ENCODE measurements at regions not wholly inside any gene's neighbourhood (a gene's known extent, or its start where the extent isn't known, plus 50 kb on each side); places are given as distances from the start of the nearest gene placed in this dataset.

- TF ChIP-seq CTCF (conservative IDR thresholded peaks at IDR 0.05; ENCODE audit: control insufficient read depth, insufficient read depth, low read depth, low read length): no peak
- H3K4me3 ChIP-seq (ENCODE audit: control insufficient read depth, low read depth, low read length): no peak overlapping the region
- no peak for DNase-seq (ENCODE audit: low read depth)
Observed at GRCh38 chr6:134708079-134708478, 241.8 kb downstream of the ALDH8A1 start.

GRCh38 chr6:134707342-134708031, 242.4 kb downstream of the ALDH8A1 start:
- no peak overlapping the region for H3K4me3 ChIP-seq (ENCODE audit: control insufficient read depth, low read depth, low read length)
- peak; percentile 41 for DNase-seq (ENCODE audit: low read depth)
- no peak for TF ChIP-seq CTCF (conservative IDR thresholded peaks at IDR 0.05; ENCODE audit: control insufficient read depth, insufficient read depth, low read depth, low read length)

GRCh38 chr6:134706806-134707205, 243.1 kb downstream of the ALDH8A1 start:
- no peak for TF ChIP-seq CTCF (conservative IDR thresholded peaks at IDR 0.05; ENCODE audit: control insufficient read depth, insufficient read depth, low read depth, low read length)
- H3K4me3 ChIP-seq (ENCODE audit: control insufficient read depth, low read depth, low read length): no peak overlapping the region
- no peak for DNase-seq (ENCODE audit: low read depth)

- H3K4me3 ChIP-seq (ENCODE audit: control insufficient read depth, low read depth, low read length): no peak overlapping the region
- no peak for TF ChIP-seq CTCF (conservative IDR thresholded peaks at IDR 0.05; ENCODE audit: control insufficient read depth, insufficient read depth, low read depth, low read length)
- no peak for DNase-seq (ENCODE audit: low read depth)
Observed at GRCh38 chr6:134706153-134706552, 243.7 kb downstream of the ALDH8A1 start.

GRCh38 chr6:134703206-134703605, 246.7 kb downstream of the ALDH8A1 start:
- no peak for DNase-seq (ENCODE audit: low read depth)
- TF ChIP-seq CTCF (conservative IDR thresholded peaks at IDR 0.05; ENCODE audit: control insufficient read depth, insufficient read depth, low read depth, low read length): no peak

GRCh38 chr6:134702279-134702678, 247.6 kb downstream of the ALDH8A1 start:
- no peak for DNase-seq (ENCODE audit: low read depth)
- H3K4me3 ChIP-seq (ENCODE audit: control insufficient read depth, low read depth, low read length): no peak overlapping the region
- no peak for TF ChIP-seq CTCF (conservative IDR thresholded peaks at IDR 0.05; ENCODE audit: control insufficient read depth, insufficient read depth, low read depth, low read length)

More at GRCh38 chr6:134703206-134703605, 246.7 kb downstream of the ALDH8A1 start:
- H3K4me3 ChIP-seq (ENCODE audit: control insufficient read depth, low read depth, low read length): no peak overlapping the region

Data from fibroblast of mammary gland (primary cell).